ENCODE measurements at regions not wholly inside any gene's neighbourhood (a gene's known extent, or its start where the extent isn't known, plus 50 kb on each side); places are given as distances from the start of the nearest gene placed in this dataset.
"Not testable (repeated sequence)": the region's sequence is repeated elsewhere in the genome, so short reads cannot be mapped to it uniquely, and the experiment has no call there.

DNA sequence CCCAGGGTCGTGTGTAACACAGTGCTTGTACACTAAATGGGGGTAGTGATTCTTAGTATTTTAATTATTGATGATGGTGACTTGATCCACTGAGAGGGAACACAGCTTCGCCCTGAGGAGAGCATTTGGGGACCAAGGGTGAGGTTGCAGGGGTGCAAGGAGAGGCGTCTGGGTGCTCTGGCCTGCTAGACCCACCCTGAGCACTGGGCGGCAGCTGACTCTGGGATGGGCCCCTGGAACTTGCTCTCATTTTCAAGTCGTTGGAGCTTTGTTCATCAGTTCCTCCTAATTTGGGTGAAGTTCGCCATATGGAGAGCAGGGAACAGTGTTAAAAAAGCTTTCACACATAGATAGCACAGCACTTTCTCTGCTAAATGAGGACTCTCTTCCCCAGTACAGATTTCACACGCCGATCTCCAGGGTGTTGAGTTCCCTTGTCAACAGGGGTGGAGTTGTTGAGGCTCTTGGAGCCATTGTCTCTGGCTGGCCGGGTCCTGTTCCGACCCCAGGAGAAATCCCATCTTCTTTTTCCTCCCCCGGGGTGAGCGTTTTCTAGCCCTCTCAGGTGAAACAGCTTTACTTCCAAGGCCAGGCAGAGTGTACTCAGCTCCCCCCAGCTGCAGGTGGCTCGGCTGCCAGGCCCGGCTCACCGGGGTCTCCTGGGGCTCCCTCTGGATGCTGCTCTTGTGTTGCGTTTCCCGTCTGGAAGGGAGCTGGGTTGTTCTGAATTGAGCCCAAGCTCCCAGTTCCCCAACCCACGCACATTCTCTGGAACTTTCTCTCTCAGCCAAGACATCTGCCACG is 367.4 kb downstream of the RPS6KC1 start:
- H3K9me3 ChIP-seq (ENCODE audit: low read depth): no peaks in the 10 kb centered on the region
- no peaks in the 10 kb centered on the region for H3K27me3 ChIP-seq
- H3K27ac ChIP-seq: no peak overlapping the region
- 77% methylated on average over 19 of the region's 19 CpGs for WGBS (ENCODE audit: low lambda C conversion rate, missing lambda C conversion rate)
- no peak overlapping the region for H3K4me2 ChIP-seq
- no peak overlapping the region for H2AFZ ChIP-seq
- TF ChIP-seq CTCF (IDR thresholded peaks at IDR 0.05; ENCODE audit: poor library complexity) (no peak), EZH2phosphoT487 (IDR thresholded peaks at IDR 0.05; ENCODE audit: low read depth, severe bottlenecking, unreplicated experiment) (no peak), EZH2 (IDR thresholded peaks at IDR 0.05; ENCODE audit: borderline replicate concordance) (no peak)
- H3K79me2 ChIP-seq: no peaks in the 10 kb centered on the region
- no peak for DNase-seq (ENCODE audit: low spot score)
- no peaks in the 10 kb centered on the region for H3K4me1 ChIP-seq (ENCODE audit: insufficient read depth)
- no peak overlapping the region for H3K4me3 ChIP-seq
- no peaks in the 10 kb centered on the region for H3K36me3 ChIP-seq (replicated peaks; ENCODE audit: insufficient read depth, low read depth)
- no peaks in the 10 kb centered on the region for H3K9me2 ChIP-seq (replicated peaks; ENCODE audit: insufficient read depth)
- no peaks in the 10 kb centered on the region for H4K20me1 ChIP-seq (ENCODE audit: insufficient read depth, poor library complexity, severe bottlenecking)

DNA sequence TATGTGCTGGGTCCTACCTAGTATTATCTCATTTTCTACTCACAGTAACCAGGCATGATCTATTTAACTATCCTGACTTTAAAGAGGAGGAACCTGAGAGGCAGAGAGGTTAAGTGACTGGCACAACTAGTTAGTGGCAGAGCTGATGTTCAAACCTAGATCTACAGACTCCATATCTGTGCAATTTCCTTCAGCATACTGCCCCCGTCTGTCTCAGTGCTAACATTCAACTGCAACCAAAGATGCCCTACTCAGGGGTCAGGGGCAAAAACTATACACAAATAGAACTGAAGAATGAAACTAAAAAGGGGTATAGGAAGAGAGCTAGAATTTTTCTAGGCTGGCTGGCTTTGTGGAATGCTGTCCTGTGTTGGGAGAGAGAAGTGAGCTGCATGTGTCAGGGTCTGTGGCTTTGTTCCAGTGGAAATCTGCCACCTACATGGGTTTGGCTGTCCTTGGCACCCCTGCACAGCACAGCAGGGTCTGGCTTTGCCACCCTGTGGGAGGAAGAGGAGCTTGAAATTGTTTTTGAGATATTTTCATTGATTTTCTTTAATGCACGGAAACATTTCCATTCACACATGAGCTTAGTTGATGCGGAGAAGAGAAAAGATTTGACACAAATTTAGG is 368.5 kb downstream of the RPS6KC1 start:
- 92% methylated on average over 3 of the region's 3 CpGs for WGBS (ENCODE audit: low lambda C conversion rate, missing lambda C conversion rate)
- no peaks in the 10 kb centered on the region for H3K27me3 ChIP-seq
- H2AFZ ChIP-seq: no peak overlapping the region
- no peak overlapping the region for H3K4me2 ChIP-seq
- H3K79me2 ChIP-seq: no peaks in the 10 kb centered on the region
- H3K9me2 ChIP-seq (replicated peaks; ENCODE audit: insufficient read depth): no peaks in the 10 kb centered on the region
- no peaks in the 10 kb centered on the region for H4K20me1 ChIP-seq (ENCODE audit: insufficient read depth, poor library complexity, severe bottlenecking)
- no peaks in the 10 kb centered on the region for H3K9me3 ChIP-seq (ENCODE audit: low read depth)
- H3K27ac ChIP-seq: no peak overlapping the region
- no peak overlapping the region for H3K4me3 ChIP-seq
- H3K4me1 ChIP-seq (ENCODE audit: insufficient read depth): no peaks in the 10 kb centered on the region
- no peaks in the 10 kb centered on the region for H3K36me3 ChIP-seq (replicated peaks; ENCODE audit: insufficient read depth, low read depth)
- DNase-seq (ENCODE audit: low spot score): no peak
- no peak for TF ChIP-seq EZH2phosphoT487 (IDR thresholded peaks at IDR 0.05; ENCODE audit: low read depth, severe bottlenecking, unreplicated experiment)
- no peak for TF ChIP-seq EZH2 (IDR thresholded peaks at IDR 0.05; ENCODE audit: borderline replicate concordance)
- no peak for TF ChIP-seq CTCF (IDR thresholded peaks at IDR 0.05; ENCODE audit: poor library complexity)

GRCh38 chr1:213421178-213421577 is 370.1 kb downstream of the RPS6KC1 start:
- not testable (repeated sequence) for H3K4me2 ChIP-seq; H3K9me2 ChIP-seq (replicated peaks; ENCODE audit: insufficient read depth); H3K9me3 ChIP-seq (ENCODE audit: low read depth); H3K4me1 ChIP-seq (ENCODE audit: insufficient read depth); H3K36me3 ChIP-seq (replicated peaks; ENCODE audit: insufficient read depth, low read depth); H4K20me1 ChIP-seq (ENCODE audit: insufficient read depth, poor library complexity, severe bottlenecking); DNase-seq (ENCODE audit: low spot score); H2AFZ ChIP-seq; H3K27ac ChIP-seq; H3K4me3 ChIP-seq; H3K79me2 ChIP-seq; H3K27me3 ChIP-seq
- 94% methylated on average over 7 of the region's 7 CpGs for WGBS (ENCODE audit: low lambda C conversion rate, missing lambda C conversion rate)

DNA sequence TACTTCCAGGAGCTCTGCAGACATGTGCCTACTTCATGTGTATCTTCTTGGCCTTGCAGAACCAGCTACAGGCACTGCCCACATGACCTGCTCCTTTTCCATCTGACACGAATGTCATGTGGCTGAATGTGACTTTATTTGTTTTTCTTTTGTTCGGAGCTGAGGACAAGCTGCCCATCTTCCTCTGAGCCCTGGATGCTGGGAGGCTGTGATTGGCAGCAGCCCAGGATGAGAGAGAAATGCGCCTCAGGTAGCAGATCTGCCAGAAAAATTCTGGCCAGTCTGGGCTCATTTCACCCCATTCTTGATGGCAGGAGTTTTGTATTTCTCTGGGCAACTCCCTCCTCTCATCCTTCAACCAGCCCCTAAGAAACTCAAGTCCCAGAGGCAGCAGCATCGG is 372.0 kb downstream of the RPS6KC1 start:
- Histone ChIP-seq H3K4me1 (ENCODE audit: insufficient read depth) (no peaks in the 10 kb centered on the region), H2AFZ (no peak overlapping the region), H3K79me2 (no peaks in the 10 kb centered on the region), H3K36me3 (replicated peaks; ENCODE audit: insufficient read depth, low read depth) (no peaks in the 10 kb centered on the region), H4K20me1 (ENCODE audit: insufficient read depth, poor library complexity, severe bottlenecking) (no peaks in the 10 kb centered on the region), H3K4me2 (no peak overlapping the region), H3K4me3 (no peak overlapping the region), H3K9me3 (ENCODE audit: low read depth) (no peaks in the 10 kb centered on the region), H3K27ac (no peak overlapping the region), H3K27me3 (no peaks in the 10 kb centered on the region), H3K9me2 (replicated peaks; ENCODE audit: insufficient read depth) (no peaks in the 10 kb centered on the region)
- TF ChIP-seq EZH2phosphoT487 (IDR thresholded peaks at IDR 0.05; ENCODE audit: low read depth, severe bottlenecking, unreplicated experiment) (no peak), EZH2 (IDR thresholded peaks at IDR 0.05; ENCODE audit: borderline replicate concordance) (no peak), CTCF (IDR thresholded peaks at IDR 0.05; ENCODE audit: poor library complexity) (no peak)
- 79% methylated on average over 4 of the region's 4 CpGs for WGBS (ENCODE audit: low lambda C conversion rate, missing lambda C conversion rate)
- DNase-seq (ENCODE audit: low spot score): no peak

All from hepatocyte (in vitro differentiated cells).